Spleen (tissue), 7 donors: ENCODE measurements at regions not wholly inside any gene's neighbourhood (a gene's known extent, or its start where the extent isn't known, plus 50 kb on each side); places are given as distances from the start of the nearest gene placed in this dataset.

Source experiments
- CTCF ChIP-seq, 11 experiments: fragments of 200-600 bp in 7 of 11; fragments of 450-650 bp in 4 of 11; sonication (generic) in 4 of 11; IDR thresholded peaks in 8 of 11; conservative IDR thresholded peaks in 3 of 11; 1 replicate in 7 of 11; 2 replicates in 4 of 11; pipeline versions ENCODE4 v1.4.0 to v1.8.0; 2016 to 2021; ENCODE audit warnings: antibody characterized with exemption in 11 of 11, inconsistent platforms in 4 of 11, mild to moderate bottlenecking in 1 of 11
- POLR2A ChIP-seq, 3 donors: fragments of 450-650 bp; IDR thresholded peaks; one replicate each; pipeline ENCODE4 v1.5.1; 2017; ENCODE audit warnings: antibody characterized with exemption in 3 of 3, mild to moderate bottlenecking in 1 of 3
- POLR2AphosphoS5 ChIP-seq, 3 donors: sonication (generic); formaldehyde crosslinking; IDR thresholded peaks; one replicate each; pipeline ENCODE4 v1.5.1; 2017; ENCODE audit warnings: antibody characterized with exemption in 3 of 3
- donor health status: DM: no; HTN: no; CAD: no; lungs with moderate emphysema.
- donor health status: DM: no; HTN: no; CAD: no.
- donor health status: DM: no; HTN: no; CAD: no.

- TF ChIP-seq POLR2A (IDR thresholded peaks at IDR 0.05) (no peak), CTCF (IDR thresholded peaks at IDR 0.05 in 8 of 11, conservative IDR thresholded peaks at IDR 0.05 in 3 of 11) (no peak), POLR2AphosphoS5 (IDR thresholded peaks at IDR 0.05) (no peak)
These were observed 83.9 kb downstream of the DNAJB9 start for GRCh38 chr7:108653526-108653925.
